HEK293T (cell line): ENCODE measurements at regions not wholly inside any gene's neighbourhood (a gene's known extent, or its start where the extent isn't known, plus 50 kb on each side); places are given as distances from the start of the nearest gene placed in this dataset.

Experiments
- ARNT ChIP-seq: fragments of 450-650 bp; IDR thresholded peaks from 2 replicates; pipeline ENCODE4 v1.6.1; 2017; ENCODE audit warnings: mild to moderate bottlenecking
- CTBP1 ChIP-seq: fragments of 450-650 bp; IDR thresholded peaks from 2 replicates; pipeline ENCODE4 v1.6.1; 2016; ENCODE audit warnings: borderline replicate concordance
- ELF4 ChIP-seq: fragments of 450-650 bp; IDR thresholded peaks from 2 replicates; pipeline ENCODE4 v1.6.1; 2017; ENCODE audit warnings: antibody characterized with exemption
- FOXK2 ChIP-seq: fragments of 450-650 bp; IDR thresholded peaks from 2 replicates; pipeline ENCODE4 v1.6.1; 2016; ENCODE audit warnings: mild to moderate bottlenecking
- FOXM1 ChIP-seq: fragments of 450-650 bp; IDR thresholded peaks from 2 replicates; pipeline ENCODE4 v1.6.1; 2017; ENCODE audit warnings: mild to moderate bottlenecking, borderline replicate concordance
- HDGF ChIP-seq: fragments of 450-650 bp; IDR thresholded peaks from 2 replicates; pipeline ENCODE4 v1.6.1; 2017; ENCODE audit warnings: antibody characterized with exemption, borderline replicate concordance
- SP1 ChIP-seq: fragments of 450-650 bp; IDR thresholded peaks from 2 replicates; pipeline ENCODE4 v1.6.1; 2017
- SUZ12 ChIP-seq: fragments of 450-650 bp; IDR thresholded peaks from 2 replicates; pipeline ENCODE4 v1.6.1; 2016; ENCODE audit warnings: mild to moderate bottlenecking
- TARDBP ChIP-seq: fragments of 450-650 bp; IDR thresholded peaks from 2 replicates; pipeline ENCODE4 v1.6.1; 2016
- ZNF384 ChIP-seq: fragments of 450-650 bp; IDR thresholded peaks from 2 replicates; pipeline ENCODE4 v1.6.1; 2016
- TF ChIP-seq, protein P1 (sequence below): fragments of 450-650 bp; IDR thresholded peaks from 2 replicates; pipeline ENCODE4 v1.6.1; 2016

DNA sequence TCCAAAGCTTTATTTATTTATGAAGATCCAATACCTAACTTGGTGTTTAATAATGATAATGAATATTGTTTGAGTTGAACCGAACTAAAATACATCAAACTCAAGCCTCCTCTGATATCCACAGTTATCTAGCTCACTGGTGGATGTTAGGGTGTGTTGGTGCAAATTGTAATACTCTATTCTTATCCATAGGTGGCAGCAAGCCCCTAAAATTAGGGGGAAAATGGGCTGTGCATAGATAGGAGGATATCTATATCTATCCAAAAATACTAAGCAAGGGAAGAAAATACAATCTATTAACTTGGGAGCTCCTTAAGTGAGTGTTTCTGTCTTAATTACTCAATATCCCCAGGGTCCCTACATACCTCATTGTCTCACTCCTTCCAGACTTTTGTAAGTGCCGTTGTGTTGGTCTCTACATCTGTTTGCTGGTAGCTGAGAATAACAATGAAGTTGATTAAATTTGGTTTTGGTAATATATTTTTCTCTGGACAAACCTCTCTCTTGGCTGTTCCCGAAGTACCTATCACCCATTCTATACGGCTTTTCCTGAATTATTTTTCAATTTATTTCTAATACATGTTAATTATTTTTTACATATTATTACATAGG lies 55.0 kb upstream of the VWDE start:
- TF ChIP-seq SP1 (no peak), FOXK2 (no peak), TARDBP (no peak), ARNT (no peak), ZNF384 (no peak), FOXM1 (no peak), CTBP1 (no peak), ELF4 (no peak), SUZ12 (no peak), HDGF (no peak)
- TF ChIP-seq, protein P1, sequence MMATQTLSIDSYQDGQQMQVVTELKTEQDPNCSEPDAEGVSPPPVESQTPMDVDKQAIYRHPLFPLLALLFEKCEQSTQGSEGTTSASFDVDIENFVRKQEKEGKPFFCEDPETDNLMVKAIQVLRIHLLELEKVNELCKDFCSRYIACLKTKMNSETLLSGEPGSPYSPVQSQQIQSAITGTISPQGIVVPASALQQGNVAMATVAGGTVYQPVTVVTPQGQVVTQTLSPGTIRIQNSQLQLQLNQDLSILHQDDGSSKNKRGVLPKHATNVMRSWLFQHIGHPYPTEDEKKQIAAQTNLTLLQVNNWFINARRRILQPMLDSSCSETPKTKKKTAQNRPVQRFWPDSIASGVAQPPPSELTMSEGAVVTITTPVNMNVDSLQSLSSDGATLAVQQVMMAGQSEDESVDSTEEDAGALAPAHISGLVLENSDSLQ: no peak
